ENCODE measurements at regions not wholly inside any gene's neighbourhood (a gene's known extent, or its start where the extent isn't known, plus 50 kb on each side); places are given as distances from the start of the nearest gene placed in this dataset.
A peak's percentile ranks its signal among the peaks of the same experiment; 100 is the strongest.

DNA sequence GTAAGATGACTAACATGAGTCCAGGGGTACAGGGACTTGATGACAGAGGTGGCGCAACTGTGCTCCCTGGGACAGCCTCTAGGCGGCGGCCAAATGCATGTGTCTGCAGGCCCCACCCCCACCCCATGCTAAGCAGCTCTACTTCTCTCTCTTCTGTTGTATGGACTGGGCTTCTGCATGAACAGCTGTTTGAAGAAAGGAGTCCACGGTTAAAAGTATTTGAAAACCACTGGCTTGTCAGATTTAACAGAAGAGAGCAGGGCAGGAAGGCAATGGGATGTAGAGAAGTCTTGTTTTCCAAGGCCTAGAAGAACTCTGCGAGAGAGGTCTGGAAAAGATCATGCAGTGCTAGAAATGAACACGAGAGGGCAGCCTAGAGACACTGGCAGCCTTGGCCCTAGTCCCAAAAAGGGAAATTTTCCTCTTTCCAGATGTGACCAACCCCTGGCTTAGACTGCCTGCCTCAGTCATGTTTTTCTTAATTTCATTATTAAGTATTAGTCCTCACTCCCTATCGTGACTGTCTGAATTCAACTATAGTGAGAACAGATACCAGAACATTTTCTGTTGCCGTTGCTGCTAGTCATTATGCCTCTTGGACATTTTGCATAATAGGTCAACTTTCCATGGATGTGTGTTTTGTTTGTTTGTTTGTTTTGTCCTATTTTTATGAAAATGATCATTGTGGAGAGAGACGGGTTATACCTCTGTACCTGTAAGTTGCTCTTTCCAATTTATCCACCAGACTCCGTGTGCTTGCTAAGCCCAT, 265.0 kb downstream of the ADGRG6 start:
- TF ChIP-seq, protein P1, sequence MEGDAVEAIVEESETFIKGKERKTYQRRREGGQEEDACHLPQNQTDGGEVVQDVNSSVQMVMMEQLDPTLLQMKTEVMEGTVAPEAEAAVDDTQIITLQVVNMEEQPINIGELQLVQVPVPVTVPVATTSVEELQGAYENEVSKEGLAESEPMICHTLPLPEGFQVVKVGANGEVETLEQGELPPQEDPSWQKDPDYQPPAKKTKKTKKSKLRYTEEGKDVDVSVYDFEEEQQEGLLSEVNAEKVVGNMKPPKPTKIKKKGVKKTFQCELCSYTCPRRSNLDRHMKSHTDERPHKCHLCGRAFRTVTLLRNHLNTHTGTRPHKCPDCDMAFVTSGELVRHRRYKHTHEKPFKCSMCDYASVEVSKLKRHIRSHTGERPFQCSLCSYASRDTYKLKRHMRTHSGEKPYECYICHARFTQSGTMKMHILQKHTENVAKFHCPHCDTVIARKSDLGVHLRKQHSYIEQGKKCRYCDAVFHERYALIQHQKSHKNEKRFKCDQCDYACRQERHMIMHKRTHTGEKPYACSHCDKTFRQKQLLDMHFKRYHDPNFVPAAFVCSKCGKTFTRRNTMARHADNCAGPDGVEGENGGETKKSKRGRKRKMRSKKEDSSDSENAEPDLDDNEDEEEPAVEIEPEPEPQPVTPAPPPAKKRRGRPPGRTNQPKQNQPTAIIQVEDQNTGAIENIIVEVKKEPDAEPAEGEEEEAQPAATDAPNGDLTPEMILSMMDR (conservative IDR thresholded peaks at IDR 0.05), result peak; percentile 92
- TF ChIP-seq ZFX (IDR thresholded peaks at IDR 0.05), result no peak

Data from C4-2B (cell line).